NCI-H2107 treated with DMSO at 0.1 percent for 48 hours (cell line): ENCODE measurements at regions not wholly inside any gene's neighbourhood (a gene's known extent, or its start where the extent isn't known, plus 50 kb on each side); places are given as distances from the start of the nearest gene placed in this dataset.

Experiments
- DNase-seq: peaks from one replicate; lab custom pipeline; 2025; ENCODE audit not compliant: unreplicated experiment; lab: John Stamatoyannopoulos, UW

DNA sequence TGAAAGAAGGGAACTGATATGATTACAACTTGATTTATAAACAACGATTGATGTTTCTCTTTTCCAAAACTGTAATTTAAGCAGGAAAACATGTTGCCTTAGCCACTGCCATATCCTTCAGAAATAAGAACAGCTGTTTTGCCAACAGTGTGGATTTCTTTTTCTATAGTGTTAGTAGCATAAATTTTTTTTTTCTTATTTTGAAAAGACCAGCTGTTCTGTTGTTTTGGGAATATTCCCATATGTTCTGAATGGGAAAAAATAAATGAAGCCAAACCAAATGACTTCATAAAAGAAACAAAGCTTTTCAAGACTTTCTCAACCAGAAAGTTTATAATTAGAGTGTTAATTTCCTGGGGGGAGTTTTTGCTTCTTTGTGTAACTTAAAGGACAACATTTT lies 83.9 kb upstream of the ARHGAP24 start:
- no peak for DNase-seq

DNA sequence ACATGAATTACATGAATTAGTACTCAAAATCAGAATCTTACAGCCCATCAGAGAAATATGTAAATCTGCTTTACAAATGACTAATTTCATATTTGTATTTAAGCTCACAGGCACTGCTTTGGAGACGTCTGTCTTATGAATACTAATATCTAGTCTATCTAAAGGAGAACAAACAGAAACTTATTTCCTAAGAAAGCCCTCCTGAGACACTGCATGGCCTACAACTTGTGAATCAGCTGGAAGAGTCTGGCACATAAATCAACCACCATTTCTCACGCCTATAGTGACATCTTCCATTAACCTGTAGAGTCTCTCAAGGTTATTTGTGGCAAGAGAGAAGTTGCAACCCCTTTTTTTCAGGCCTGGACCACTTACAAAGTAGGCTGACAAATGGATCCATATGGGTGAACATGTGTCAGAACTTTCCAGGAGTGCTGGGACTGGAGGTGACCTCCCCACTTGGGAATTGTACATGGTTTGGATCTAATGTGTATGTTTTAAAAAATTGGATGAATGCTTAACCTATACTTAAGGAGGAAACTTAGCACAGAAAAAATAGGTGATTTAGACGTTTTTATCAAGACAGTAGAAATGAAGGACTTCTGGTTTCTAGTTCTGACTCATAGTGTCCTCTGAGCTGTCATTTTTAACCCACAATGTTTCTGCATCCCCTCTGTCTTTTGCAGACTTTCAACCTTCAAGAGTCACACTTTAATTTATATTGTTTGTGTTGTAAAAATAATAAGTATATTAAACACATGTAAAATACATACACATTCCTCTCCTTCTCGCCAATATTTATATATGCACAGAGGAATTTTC lies 83.2 kb upstream of the ARHGAP24 start:
- no peak for DNase-seq

DNA sequence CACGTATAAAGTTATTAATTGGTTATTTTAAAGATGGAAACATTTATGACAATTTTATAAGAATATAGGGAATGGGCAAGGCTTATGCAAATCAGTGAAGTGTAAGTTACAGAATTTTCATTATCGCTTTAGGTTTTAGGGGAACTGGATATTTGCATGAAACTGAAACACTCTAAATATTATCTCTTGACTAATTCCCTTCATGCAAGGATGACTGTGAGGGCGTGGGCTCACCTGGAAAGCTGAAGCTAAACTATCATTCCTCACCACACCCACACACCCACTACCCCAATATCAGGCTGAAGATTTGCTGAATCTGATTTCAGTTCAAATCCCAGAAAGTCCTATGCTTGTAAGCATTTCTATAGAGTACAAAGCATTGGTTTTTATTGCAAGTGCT lies 81.7 kb upstream of the ARHGAP24 start:
- DNase-seq = no peak

DNA sequence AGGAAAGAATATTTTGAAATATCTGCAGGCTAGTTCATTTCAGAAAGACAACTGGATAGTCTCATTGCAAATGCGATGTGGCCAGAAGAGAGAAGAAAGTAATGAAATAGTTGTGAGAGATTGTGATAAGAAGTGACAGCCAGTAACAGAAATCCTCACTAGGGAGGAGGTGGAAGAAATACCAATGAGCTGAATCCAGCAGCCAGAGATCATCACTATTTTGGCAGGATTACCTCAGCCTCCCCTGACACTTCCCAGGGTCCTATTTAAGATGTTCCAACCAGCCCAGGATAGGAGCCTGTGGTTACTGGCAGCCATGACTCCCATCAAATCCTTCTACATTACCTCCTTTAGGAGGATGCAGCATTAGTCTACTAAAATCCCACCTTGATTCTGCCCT lies 76.7 kb upstream of the ARHGAP24 start:
- no peak for DNase-seq

DNA sequence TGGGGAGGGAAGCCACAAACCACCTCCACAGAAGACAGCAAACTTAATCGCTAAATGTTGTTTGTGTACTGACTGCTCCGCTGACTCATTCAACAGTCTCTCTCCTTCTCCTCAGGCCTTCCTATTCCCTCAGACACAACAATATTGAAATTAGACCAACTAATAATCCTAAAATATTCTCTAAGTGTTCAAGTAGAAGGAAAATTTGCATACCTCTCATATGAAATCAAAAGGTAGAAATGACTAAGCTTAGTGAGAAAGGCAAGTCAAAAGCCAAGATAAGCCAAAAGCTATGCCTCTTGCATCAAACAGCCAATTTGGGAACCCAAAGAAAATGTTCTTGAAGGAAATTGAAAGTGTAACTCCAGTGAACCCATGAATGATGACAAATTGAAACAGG lies 75.7 kb upstream of the ARHGAP24 start:
- no peak for DNase-seq

DNA sequence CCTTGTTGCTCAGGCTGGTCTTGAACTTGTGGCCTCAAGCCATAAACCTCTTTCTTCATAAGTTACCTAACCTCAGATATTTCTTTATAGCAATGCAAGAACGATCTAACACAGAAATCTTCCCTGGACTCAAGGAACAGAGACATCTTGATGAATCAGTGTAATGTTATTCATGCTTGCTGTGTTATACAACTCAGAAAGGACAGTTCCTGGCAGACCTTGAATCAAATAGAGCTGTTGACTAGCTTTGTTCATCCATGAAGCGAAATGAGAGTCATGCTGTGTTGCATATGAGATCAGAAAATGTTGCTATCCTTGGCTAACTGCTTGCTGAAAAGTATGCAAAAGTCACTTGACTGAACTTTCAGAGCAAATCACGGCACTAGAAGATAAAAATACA lies 72.6 kb upstream of the ARHGAP24 start:
- DNase-seq = no peak

DNA sequence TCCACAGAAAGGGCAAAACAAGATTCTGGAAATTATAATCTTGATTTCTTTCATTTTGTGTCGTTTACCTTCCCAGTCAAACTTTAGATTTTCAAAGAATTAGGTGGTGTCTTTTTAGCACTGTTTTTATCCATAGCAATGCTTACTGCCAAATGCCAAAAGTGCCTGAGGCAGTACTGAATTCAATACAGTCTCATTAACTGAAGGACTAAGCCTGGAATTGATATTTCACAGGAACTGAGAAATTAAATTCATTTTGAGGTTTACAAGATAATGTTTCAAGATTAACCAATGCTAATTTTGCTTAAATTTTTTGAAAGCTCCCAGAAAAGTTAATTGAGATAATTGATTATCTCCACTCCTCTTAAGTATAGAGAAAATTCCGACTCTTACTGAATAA lies 68.8 kb upstream of the ARHGAP24 start:
- no peak for DNase-seq

DNA sequence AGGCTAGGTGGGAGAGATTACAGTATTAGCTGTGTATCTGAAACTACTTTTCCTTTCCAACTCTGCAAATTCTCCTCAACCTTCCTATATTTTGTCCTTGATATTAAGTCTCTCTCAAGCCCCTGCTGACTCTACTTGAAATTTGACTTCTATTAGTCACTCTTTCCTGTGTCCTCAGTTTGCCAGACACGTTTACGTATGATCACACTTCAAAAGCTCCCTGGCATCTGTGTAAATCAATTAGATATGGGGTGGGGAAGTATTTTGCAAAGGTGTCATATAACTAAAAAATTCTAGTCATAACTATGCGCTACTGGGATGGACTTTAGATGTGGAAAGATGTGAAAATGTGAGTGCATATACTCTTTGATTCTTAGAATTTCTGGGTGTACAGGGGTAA lies 67.4 kb upstream of the ARHGAP24 start:
- no peak for DNase-seq

DNA sequence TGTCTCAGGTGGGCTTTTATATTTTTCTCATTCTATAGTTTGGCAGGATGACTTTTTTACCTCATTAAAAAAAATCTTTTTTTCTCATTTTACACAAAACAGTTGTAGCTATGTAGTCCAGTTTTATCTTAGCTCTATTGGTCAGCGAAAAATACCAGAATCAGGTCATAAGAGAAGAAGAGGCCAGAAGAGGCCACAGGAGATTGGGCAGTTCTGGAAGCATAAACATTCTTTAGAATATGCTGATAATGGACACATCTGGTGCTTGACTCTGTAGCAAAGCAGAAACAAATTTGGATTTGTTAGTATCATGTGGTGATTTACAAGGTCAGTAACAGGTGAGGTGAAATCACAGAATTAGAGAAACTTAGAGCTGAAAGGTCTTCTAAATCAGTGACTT lies 66.6 kb upstream of the ARHGAP24 start:
- DNase-seq = no peak

DNA sequence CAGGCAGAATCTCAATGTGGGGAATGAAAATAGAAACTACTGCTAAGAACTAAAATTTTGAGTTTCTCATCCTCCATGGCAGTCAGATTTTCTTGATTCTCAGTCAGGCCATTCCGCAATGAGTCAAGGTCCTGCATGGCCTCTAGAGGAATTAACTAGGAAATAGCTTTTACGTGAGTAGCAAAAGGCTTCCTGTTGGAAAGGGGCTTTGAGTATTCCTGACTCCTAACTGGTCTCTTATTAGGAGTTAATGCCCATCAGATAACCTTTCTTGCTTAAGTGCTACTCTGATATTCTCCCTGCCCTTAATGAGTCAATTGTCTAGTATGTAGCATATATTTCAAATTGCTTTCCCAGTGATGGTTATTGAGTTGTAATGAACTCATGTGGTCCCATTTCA lies 65.7 kb upstream of the ARHGAP24 start:
- DNase-seq = no peak

DNA sequence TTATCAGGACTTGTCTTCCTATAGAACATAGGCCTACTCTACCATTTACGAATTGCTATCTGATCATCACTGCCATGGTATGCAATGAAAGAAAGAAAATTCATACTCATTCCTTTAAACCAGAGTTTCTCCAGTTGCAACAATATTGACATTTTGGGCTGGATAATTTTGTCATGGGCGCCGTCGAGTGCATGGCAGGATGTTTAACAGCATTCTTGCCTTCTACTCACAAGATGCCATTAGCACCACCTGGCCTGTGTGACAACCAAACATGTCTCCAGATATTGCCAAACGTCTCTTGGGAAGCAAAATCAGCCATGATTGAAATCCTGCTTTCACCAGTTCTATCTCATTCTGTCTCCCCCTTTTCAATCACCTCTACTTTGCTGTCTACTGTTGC lies 63.6 kb upstream of the ARHGAP24 start:
- DNase-seq = no peak

DNA sequence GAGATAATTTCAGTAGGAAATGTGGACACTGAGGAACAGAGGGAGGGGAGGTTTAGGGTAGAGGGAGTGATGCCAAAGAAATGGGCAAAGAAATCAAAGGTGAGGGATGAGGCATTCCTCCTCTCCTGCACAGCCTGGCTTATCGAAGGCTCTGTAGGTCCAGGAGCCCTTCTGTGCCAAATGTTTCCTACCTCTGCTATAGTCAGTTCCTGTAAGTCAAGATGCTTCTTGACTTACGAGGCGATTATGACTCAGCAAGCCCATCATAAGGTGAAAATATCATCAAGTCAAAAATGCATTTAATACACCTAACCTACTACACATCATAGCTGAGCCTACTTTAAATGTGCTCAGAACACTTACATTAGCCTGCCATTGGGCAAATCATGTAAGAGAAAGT lies 60.0 kb upstream of the ARHGAP24 start:
- no peak for DNase-seq

DNA sequence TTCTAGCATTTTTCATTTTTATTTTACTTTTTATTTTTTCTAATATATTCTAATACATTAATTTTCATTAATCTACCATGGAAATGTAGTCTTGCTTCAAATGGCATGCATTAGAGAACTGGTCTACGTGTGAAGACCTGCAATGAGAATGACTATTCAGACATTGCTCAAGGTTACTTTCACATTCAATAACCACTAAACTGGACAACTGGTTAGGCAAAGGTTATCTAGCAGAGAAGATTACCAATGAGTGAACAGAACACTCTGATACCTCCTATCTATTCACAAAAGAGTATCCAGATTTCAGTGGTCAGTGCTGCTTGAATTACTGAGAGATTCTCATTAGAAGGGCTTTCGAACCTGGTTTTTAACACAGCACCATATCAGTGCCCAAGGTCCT lies 58.9 kb upstream of the ARHGAP24 start:
- no peak for DNase-seq

DNA sequence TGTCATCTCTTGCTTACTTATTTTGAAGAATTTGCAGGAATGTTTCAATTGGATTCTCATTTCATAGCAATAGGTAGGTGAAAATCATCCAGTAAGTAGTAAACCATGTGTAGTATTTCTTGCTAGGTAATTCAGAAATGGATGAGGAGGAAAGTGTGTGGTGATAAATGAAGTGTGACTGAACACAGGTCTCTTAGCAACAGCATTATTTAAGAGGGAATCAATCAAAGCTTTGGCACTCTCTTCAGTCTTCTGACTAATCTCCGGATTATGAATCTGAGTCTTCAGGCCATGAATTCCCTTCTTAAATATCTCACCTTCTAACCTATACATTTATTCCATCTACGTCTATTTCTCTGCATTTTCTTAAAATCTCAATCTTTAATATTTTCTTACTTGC lies 55.8 kb upstream of the ARHGAP24 start:
- DNase-seq = no peak

DNA sequence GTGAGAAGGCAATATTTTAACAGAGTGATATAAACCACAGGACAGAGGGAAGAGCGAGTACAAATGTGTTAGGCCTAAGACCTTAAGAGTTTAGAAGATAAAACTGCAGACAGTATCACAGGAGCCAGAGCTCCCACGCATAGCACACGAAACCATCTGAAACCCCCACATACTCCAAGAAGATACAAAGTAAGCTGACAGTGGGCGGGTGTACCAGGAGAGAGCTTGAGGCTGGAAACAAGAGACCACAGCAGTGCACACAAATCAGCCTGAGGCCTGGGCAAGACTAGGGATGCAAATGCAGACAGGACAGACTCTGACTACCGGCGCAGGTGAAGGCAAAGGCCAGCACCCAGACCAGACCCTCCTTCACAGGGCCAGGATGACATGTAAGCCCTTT lies 54.1 kb upstream of the ARHGAP24 start:
- no peak for DNase-seq

DNA sequence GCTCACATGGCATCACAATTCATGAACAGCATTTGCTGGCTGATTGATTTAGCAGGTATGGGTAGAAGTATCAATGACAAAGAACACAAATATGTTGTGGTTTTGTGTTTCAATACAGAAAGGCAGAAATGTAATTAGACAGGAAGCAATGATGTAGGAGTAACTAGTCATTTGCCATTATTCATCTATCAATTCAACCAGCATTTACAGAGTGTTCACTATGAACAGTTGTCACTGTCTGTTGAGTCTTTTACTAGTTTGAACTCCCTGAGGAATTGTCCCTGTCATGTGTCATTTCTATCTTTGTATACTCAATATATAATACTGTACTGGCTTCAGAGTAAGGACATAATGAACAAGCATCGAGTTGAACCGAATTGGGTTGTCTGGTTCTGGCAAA lies 51.5 kb upstream of the ARHGAP24 start:
- DNase-seq = no peak
